ENCODE measurements at regions not wholly inside any gene's neighbourhood (a gene's known extent, or its start where the extent isn't known, plus 50 kb on each side); places are given as distances from the start of the nearest gene placed in this dataset.

DNA sequence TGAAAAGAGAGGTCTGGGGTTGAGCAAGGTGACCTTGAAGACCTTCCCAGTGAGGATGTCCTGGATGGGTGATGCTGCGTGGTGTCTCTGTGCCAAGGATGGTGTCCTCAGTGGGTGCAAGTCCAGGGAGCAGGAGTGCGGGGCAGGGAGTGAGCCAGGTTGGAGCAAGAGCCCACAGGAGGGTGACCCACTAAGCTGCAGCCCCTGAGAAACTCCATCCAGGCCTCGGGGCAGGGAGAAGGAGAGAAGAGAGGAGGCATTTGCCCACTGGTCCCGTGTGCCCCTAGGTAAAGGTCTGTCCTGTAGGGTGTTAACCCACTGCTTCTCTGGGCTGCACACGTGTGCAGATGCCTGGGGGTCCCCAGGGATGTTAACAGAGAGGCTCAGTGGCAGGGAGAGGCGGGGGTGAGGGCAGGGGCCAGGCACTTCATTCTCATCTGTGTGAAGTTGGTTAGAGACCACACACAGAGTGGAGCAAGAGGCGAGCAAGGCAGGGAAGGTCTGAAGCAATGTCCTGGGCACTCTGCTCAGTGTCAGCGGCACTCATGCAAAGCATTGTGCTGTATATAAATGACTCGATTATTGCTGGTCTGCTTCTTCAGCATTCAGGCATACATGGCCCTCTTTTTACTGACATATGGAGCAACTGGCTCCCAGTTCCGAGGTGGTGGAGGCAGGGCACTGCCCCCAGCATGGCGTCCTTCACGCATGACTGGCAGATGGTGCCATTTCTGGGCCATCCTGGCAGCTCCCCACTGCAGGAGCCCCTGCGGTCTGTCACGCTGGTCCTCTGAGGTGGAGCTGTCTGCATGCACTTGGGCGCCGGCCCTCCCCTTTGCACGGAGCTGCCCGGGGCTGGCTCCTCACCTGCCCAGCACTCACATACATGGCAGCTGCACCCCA, 117.2 kb upstream of the HS6ST1 start:
- H3K36me3 Mint-ChIP-seq (ENCODE audit: low read depth): no peaks in the 10 kb centered on the region
- intact Hi-C loops (cut with micrococcal nuclease): no loop called here
- no peak overlapping the region for H3K4me3 Mint-ChIP-seq

DNA sequence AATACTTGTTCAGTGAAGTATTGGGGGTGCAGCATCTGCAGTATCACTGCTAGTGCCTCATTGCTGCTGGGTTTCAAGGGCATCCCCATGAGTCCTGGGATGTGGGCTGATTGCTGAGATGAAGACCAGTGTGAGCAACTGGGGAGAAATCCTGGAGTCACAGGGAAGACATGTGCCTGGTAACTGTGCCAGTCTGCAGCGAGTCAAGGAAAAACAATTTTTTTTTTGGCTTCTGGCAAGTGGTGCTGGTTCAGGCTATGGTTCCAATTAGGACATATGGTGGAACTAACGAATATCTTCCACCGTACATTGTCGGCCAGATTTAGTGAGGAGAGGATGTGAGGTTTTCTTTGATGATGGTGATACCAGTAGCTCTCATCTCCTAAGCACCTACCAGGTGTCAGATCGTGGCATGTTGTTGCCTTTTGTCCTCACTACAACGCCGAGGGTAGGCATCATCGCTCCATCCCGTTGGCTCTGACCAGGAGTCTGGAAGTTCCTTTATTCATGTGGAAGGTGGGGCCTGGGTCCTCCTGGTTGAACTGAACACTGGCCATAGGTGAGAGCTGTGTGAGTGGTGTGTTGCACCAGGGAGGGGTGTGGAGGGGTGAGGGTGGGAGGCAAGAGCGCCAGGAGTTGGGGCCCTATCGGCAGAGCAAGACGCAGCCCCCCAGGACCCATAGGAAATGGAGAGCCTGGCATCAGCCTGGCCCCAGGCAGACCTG, 118.0 kb upstream of the HS6ST1 start:
- Mint-ChIP-seq H3K27ac (no peak overlapping the region), H3K9me3 (no peaks in the 10 kb centered on the region), H3K36me3 (ENCODE audit: low read depth) (no peaks in the 10 kb centered on the region), H3K4me3 (no peak overlapping the region), H3K4me1 (ENCODE audit: low read depth) (no peaks in the 10 kb centered on the region), H3K27me3 (ENCODE audit: insufficient read depth) (peaks cover 3% of the 10 kb centered on the region)
- intact Hi-C loops (cut with micrococcal nuclease): no loop called here
- no peak for DNase-seq (ENCODE audit: low spot score)

More for the DNA sequence above, 117.2 kb upstream of the HS6ST1 start:
- no peak overlapping the region for H3K27ac Mint-ChIP-seq
- peaks cover 5% of the 10 kb centered on the region for H3K27me3 Mint-ChIP-seq (ENCODE audit: insufficient read depth)
- no peaks in the 10 kb centered on the region for H3K9me3 Mint-ChIP-seq
- H3K4me1 Mint-ChIP-seq (ENCODE audit: low read depth): no peaks in the 10 kb centered on the region
- DNase-seq (ENCODE audit: low spot score): no peak

GRCh38 chr2:128437204-128437565, 118.5 kb upstream of the HS6ST1 start:
- Mint-ChIP-seq H3K36me3 (ENCODE audit: low read depth) (no peaks in the 10 kb centered on the region), H3K9me3 (no peaks in the 10 kb centered on the region), H3K27me3 (ENCODE audit: insufficient read depth) (no peaks in the 10 kb centered on the region), H3K27ac (no peak overlapping the region), H3K4me1 (ENCODE audit: low read depth) (no peaks in the 10 kb centered on the region), H3K4me3 (no peak overlapping the region)
- DNase-seq (ENCODE audit: low spot score): no peak
- intact Hi-C loops (cut with micrococcal nuclease): no loop called here

DNA sequence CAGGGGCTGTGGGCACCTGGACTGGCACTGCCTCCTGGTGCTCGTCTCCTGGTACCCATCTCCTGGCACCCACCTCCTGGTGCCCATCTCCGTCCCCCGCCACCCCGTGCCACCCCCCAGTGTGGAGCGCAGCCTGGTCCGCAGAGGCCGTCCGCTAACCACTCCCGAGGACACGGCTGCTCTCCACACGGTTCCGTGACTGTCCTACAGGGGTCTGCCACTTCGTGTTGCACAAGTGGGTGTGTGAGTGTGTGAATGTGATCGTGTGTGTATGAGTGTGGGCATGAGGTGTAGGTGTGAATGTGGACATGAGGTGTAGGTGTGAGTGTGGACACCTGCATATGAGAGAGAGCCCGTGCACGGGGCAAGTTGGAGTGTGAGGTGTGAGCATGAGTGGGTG, 119.4 kb upstream of the HS6ST1 start:
- H3K9me3 Mint-ChIP-seq: no peaks in the 10 kb centered on the region
- no peak for DNase-seq (ENCODE audit: low spot score)
- no peaks in the 10 kb centered on the region for H3K36me3 Mint-ChIP-seq (ENCODE audit: low read depth)
- H3K4me1 Mint-ChIP-seq (ENCODE audit: low read depth): no peaks in the 10 kb centered on the region
- no peak overlapping the region for H3K27ac Mint-ChIP-seq
- intact Hi-C loops (cut with micrococcal nuclease): no loop called here
- H3K4me3 Mint-ChIP-seq: no peak overlapping the region
- H3K27me3 Mint-ChIP-seq (ENCODE audit: insufficient read depth): no peaks in the 10 kb centered on the region

DNA sequence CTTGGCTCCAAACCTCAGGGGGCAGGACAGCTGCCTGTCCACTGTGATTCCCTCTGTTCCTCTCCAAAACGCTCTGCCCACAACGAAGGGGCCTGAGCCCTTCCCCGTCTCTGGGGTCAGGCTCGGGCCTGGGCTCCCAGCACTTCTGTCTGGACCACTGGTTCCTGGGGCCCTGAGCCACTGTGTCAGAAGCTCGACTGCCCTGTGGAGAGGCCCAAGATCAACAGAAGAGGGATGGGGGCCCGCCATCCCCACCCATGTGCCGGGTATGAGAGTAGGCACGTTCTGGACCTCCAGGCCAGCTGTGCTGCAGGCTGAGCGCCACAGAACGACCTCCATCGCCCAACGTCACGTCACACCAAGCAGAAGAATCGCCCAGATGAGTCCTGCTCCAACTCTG, 119.9 kb upstream of the HS6ST1 start:
- DNase-seq (ENCODE audit: low spot score): no peak

GRCh38 chr2:128439031-128439790, 120.5 kb upstream of the HS6ST1 start:
- H3K4me1 Mint-ChIP-seq (ENCODE audit: low read depth): no peaks in the 10 kb centered on the region
- DNase-seq (ENCODE audit: low spot score): no peak
- no peaks in the 10 kb centered on the region for H3K27me3 Mint-ChIP-seq (ENCODE audit: insufficient read depth)
- no peak overlapping the region for H3K4me3 Mint-ChIP-seq
- intact Hi-C loops (cut with micrococcal nuclease): no loop called here
- H3K36me3 Mint-ChIP-seq (ENCODE audit: low read depth): no peaks in the 10 kb centered on the region
- H3K27ac Mint-ChIP-seq: no peak overlapping the region
- no peaks in the 10 kb centered on the region for H3K9me3 Mint-ChIP-seq

More for the DNA sequence above, 119.9 kb upstream of the HS6ST1 start:
- H3K27me3 Mint-ChIP-seq (ENCODE audit: insufficient read depth): no peaks in the 10 kb centered on the region
- no peaks in the 10 kb centered on the region for H3K36me3 Mint-ChIP-seq (ENCODE audit: low read depth)
- intact Hi-C loops (cut with micrococcal nuclease): no loop called here
- H3K27ac Mint-ChIP-seq: no peak overlapping the region
- H3K4me1 Mint-ChIP-seq (ENCODE audit: low read depth): no peaks in the 10 kb centered on the region
- H3K4me3 Mint-ChIP-seq: no peak overlapping the region
- no peaks in the 10 kb centered on the region for H3K9me3 Mint-ChIP-seq

GRCh38 chr2:128439791-128440665, 121.4 kb upstream of the HS6ST1 start:
- H3K27me3 Mint-ChIP-seq (ENCODE audit: insufficient read depth): no peaks in the 10 kb centered on the region
- no peak overlapping the region for H3K27ac Mint-ChIP-seq
- H3K4me1 Mint-ChIP-seq (ENCODE audit: low read depth): no peaks in the 10 kb centered on the region
- H3K9me3 Mint-ChIP-seq: no peaks in the 10 kb centered on the region
- H3K36me3 Mint-ChIP-seq (ENCODE audit: low read depth): no peaks in the 10 kb centered on the region
- no peak overlapping the region for H3K4me3 Mint-ChIP-seq
- no peak for DNase-seq (ENCODE audit: low spot score)
- intact Hi-C loops (cut with micrococcal nuclease): no loop called here

GRCh38 chr2:128440666-128441340, 122.1 kb upstream of the HS6ST1 start:
- no peaks in the 10 kb centered on the region for H3K9me3 Mint-ChIP-seq
- no peaks in the 10 kb centered on the region for H3K4me1 Mint-ChIP-seq (ENCODE audit: low read depth)
- H3K27me3 Mint-ChIP-seq (ENCODE audit: insufficient read depth): no peaks in the 10 kb centered on the region
- no peak overlapping the region for H3K4me3 Mint-ChIP-seq
- intact Hi-C loops (cut with micrococcal nuclease): no loop called here
- H3K27ac Mint-ChIP-seq: no peak overlapping the region
- no peak for DNase-seq (ENCODE audit: low spot score)
- H3K36me3 Mint-ChIP-seq (ENCODE audit: low read depth): no peaks in the 10 kb centered on the region

GRCh38 chr2:128441341-128442052, 122.8 kb upstream of the HS6ST1 start:
- Mint-ChIP-seq H3K4me3 (no peak overlapping the region), H3K9me3 (no peaks in the 10 kb centered on the region), H3K27me3 (ENCODE audit: insufficient read depth) (no peaks in the 10 kb centered on the region), H3K27ac (no peak overlapping the region), H3K4me1 (ENCODE audit: low read depth) (no peaks in the 10 kb centered on the region), H3K36me3 (ENCODE audit: low read depth) (no peaks in the 10 kb centered on the region)
- intact Hi-C loops (cut with micrococcal nuclease): no loop called here
- no peak for DNase-seq (ENCODE audit: low spot score)

- no peaks in the 10 kb centered on the region for H3K4me1 Mint-ChIP-seq (ENCODE audit: low read depth)
- H3K9me3 Mint-ChIP-seq: no peaks in the 10 kb centered on the region
- intact Hi-C loops (cut with micrococcal nuclease): no loop called here
- no peaks in the 10 kb centered on the region for H3K36me3 Mint-ChIP-seq (ENCODE audit: low read depth)
- no peak for DNase-seq (ENCODE audit: low spot score)
- H3K27ac Mint-ChIP-seq: no peak overlapping the region
- no peak overlapping the region for H3K4me3 Mint-ChIP-seq
- no peaks in the 10 kb centered on the region for H3K27me3 Mint-ChIP-seq (ENCODE audit: insufficient read depth)
These were observed 123.5 kb upstream of the HS6ST1 start for GRCh38 chr2:128442053-128442751.

DNA sequence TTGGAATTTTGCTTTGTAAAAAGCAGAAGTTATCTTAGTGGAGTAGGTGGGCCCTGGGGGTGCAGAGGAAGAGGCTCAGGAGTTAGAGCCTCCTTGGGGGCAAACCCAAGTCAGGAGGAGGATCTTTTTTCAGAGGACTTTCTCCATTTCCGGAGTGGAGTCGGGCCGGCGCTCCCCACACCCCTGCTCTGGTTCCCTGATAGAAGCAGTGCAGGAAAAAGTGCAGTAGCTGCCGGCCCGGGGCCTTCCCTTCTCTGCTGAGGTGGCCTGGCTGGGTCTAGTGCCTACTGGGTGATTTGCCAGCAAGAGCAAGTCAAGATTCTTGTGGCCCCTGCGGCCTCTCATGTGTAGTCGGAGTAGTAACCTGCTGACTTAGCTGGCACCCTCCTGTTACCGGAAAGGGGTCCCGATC, 124.2 kb upstream of the HS6ST1 start:
- intact Hi-C loops (cut with micrococcal nuclease): no loop called here
- Mint-ChIP-seq H3K9me3 (no peaks in the 10 kb centered on the region), H3K4me1 (ENCODE audit: low read depth) (no peaks in the 10 kb centered on the region), H3K4me3 (no peak overlapping the region), H3K27ac (no peak overlapping the region), H3K27me3 (ENCODE audit: insufficient read depth) (no peaks in the 10 kb centered on the region), H3K36me3 (ENCODE audit: low read depth) (no peaks in the 10 kb centered on the region)
- no peak for DNase-seq (ENCODE audit: low spot score)

All from activated T-helper 1 cell treated with anti-CD3 and anti-CD28 coated beads, Interleukin-12 subunit alpha, Interleukin-12 subunit beta, Interleukin-2, Interleukin-4 antibody, amounts not matched to agents 30 ng/mL and 10 ng/mL and 1 ng/mL, durations not matched to agents 14 hours and 24 hours and 36 hours (primary cell).